GM21515 (cell line): ENCODE measurements at regions not wholly inside any gene's neighbourhood (a gene's known extent, or its start where the extent isn't known, plus 50 kb on each side); places are given as distances from the start of the nearest gene placed in this dataset.

Source experiments
- ATAC-seq: cut with Tn5 transposase; IDR thresholded peaks from one replicate; pipeline ENCODE4 v1.9.1; 2021; ENCODE audit not compliant: unreplicated experiment

GRCh38 chrX:11040405-11040804 lies 70.7 kb upstream of the HCCS start:
- no peak for ATAC-seq

DNA sequence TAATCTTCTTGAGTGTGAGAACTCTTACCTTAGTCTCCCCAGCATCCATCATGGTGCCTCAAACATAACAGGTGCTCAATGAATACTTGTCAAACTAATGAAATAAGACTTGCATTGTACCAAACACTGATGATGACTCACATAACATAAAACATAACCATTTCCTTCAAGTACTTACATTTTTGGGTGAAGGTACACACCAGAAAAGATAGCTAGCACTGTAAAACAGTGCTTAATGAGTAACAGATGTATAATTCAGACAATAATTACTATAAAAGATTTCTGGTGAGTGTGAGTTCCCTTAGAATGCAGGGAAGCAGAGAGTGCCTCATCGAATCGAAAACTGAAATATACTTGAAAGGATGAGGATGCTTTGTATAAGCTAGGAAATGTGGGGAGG lies 70.1 kb upstream of the HCCS start:
- no peak for ATAC-seq

DNA sequence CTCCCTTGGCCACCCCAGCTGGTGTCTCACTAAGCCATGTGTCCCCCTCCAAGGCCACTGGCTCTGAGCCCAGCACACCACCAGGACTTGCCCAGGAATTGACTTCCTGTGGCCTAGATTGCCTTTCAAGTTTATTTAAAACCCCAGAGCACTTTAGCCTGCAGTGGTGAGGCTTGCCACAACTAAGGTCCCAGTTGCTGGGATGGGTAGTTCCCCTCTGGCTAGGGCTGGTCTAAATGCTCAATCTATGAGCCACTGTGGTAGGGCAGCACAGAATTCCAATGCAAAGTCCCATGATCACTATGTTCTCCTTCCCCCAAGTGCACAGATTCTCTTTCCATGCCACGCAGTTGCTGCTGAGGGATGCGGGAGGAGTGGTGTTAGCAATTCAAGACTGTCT lies 61.1 kb upstream of the HCCS start:
- no peak for ATAC-seq

DNA sequence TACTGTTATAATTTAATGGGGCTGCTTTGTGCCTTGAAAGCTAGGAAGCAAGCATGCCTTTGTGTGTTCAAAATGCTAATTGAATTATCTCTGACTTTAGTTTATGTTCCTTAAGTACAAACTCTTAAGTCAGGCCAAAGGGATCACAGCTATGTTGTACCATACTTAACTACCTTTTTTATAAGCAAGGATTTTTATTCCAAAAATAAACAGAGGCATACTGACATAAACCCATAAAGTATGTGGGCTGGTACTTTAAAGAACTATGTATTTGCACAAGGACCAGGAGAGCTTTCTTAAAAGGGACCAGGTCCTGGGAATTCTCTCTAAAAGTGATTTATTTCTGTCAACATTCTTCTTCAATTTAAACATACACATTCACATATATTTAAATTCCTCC lies 57.8 kb upstream of the HCCS start:
- ATAC-seq, result no peak

DNA sequence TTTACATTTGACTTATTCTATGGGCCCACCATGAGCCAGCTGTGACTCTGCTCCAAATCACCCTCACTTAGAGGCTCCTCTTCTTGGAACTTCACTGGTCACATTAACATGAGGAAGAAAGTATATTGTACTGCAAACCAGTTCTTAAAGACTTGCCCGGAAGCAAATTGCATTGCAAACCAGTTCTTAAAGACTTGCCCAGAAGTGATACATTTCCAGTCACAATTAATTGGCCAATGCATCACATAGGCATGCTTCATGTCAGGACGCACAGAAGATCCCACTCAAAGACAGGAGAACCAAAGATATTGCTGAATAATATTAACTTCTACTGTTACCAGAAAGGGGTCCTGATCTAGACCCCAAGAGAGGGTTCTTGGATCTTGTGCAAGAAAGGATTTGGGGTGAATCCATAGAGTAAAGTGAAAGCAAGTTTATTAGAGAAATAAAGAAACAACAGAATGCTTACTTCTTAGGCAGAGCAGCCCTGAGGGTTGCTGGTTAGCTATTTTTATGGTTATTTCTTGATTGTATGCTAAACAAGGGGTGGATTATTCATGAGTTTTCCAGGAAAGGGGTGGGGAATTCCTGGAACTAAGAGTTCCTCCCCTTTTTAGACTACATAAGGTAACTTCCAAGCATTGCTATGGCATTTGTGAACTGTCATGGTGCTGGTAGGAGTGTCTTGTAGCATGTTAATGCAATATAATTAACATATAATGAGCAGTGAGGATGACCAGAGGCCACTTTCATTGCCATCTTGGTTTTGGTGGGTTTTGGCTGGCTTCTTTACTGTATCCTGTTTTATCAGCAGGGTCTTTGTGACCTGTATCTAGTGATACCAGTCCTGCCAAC lies 54.6 kb upstream of the HCCS start:
- ATAC-seq, result no peak

DNA sequence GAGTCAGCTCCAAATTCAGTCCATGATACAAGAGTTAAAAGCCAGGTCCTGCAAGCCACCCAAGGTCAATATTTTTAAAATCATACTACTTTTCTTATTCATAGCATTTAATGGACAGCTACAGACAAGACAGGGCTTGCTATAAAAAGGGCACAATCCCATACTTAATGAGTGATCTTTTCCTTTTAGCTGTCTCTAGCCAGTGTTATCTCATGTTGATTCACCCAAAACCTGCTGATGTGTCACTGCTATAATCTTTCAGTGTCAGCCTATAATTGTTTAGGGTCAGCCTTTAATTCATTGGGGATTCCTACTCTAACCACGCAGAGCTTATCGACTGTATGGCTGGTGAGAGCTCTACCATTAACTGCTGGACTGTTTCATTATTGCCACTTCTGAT lies 51.2 kb upstream of the HCCS start:
- ATAC-seq, result no peak
